ENCODE measurements at regions not wholly inside any gene's neighbourhood (a gene's known extent, or its start where the extent isn't known, plus 50 kb on each side); places are given as distances from the start of the nearest gene placed in this dataset.

GRCh38 chr17:73950593-73950914 is 252.9 kb upstream of the RPL38 start:
- no peak overlapping the region for H3K27ac ChIP-seq (ENCODE audit: low read depth, low read length)
- peak in 2 of 3 experiments; percentile 19 to 25; a peak in 2 of 6 replicates for TF ChIP-seq CTCF (IDR thresholded peaks at IDR 0.05 in 2 of 3, conservative IDR thresholded peaks at IDR 0.05 in 1 of 3; ENCODE audit: borderline replicate concordance in 1 of 3, insufficient read depth in 1 of 3, low read depth in 2 of 3, low read length in 2 of 3)
- TF ChIP-seq EGR1 (IDR thresholded peaks at IDR 0.05; ENCODE audit: low read depth): no peak
- no peak for TF ChIP-seq ZFX (IDR thresholded peaks at IDR 0.05)
- H3K9ac ChIP-seq (ENCODE audit: low read length): no peak overlapping the region
- BruUV-seq (replicated peaks): no TSS peak
- DNase-seq (ENCODE audit: low read depth, low spot score) (no peak), ATAC-seq (peak; percentile 79)
- no peaks in the 10 kb centered on the region for H3K4me1 ChIP-seq (ENCODE audit: control insufficient read depth in 1 of 2, insufficient read depth in 2 of 2, low read length in 2 of 2)
- H3K27me3 ChIP-seq (ENCODE audit: insufficient read depth, low read length): peaks cover 7% of the 10 kb centered on the region; the same call in 1 of the 2 replicates
- no peaks in the 10 kb centered on the region for H3K36me3 ChIP-seq (ENCODE audit: control insufficient read depth in 1 of 2, insufficient read depth in 2 of 2, low read length in 2 of 2)
- H3K9me2 ChIP-seq (ENCODE audit: insufficient read depth): no peaks in the 10 kb centered on the region
- no peak overlapping the region for H3K4me3 ChIP-seq (replicated peaks in 1 of 2; ENCODE audit: low read depth in 1 of 2, low read length in 2 of 2)
- peaks cover 0 to 6% of the 10 kb centered on the region in 2 experiments; a peak in 1 of 4 replicates for H3K9me3 ChIP-seq (ENCODE audit: control insufficient read depth in 1 of 2, insufficient read depth in 1 of 2, low read depth in 1 of 2, low read length in 2 of 2)
- ChIA-PET RAD21 (ENCODE audit: low non-redundant PET in 1 of 2, low total read pairs in 2 of 2, uncharacterized antibody in 2 of 2, unreplicated experiment in 2 of 2) (no interaction called here), CTCF (no interaction called here), POLR2A (no interaction called here)
- H3K79me2 ChIP-seq (ENCODE audit: insufficient read depth, low read length): no peaks in the 10 kb centered on the region
- intact Hi-C loops (cut with micrococcal nuclease): no loop called here
- no peak overlapping the region for H2AFZ ChIP-seq (ENCODE audit: low read depth, low read length, poor library complexity, severe bottlenecking)
- H3K4me2 ChIP-seq (ENCODE audit: low read length): no peak overlapping the region
- no peaks in the 10 kb centered on the region for H4K20me1 ChIP-seq (ENCODE audit: insufficient read depth)

- no peak for TF ChIP-seq POLR2AphosphoS5 (IDR thresholded peaks at IDR 0.05; ENCODE audit: low read depth, low read length)
- no peak for TF ChIP-seq EGR1 (IDR thresholded peaks at IDR 0.05; ENCODE audit: low read depth)
- TF ChIP-seq ATF3 (IDR thresholded peaks at IDR 0.05): no peak
- no peak for TF ChIP-seq ZBTB33 (IDR thresholded peaks at IDR 0.05; ENCODE audit: extremely low read depth, insufficient replicate concordance, low read length)
- TF ChIP-seq SP1 (IDR thresholded peaks at IDR 0.05; ENCODE audit: low read depth): no peak
- no peak for TF ChIP-seq JUND (IDR thresholded peaks at IDR 0.05)
- no peak for TF ChIP-seq POLR2A (IDR thresholded peaks at IDR 0.05; ENCODE audit: borderline replicate concordance, extremely low read depth, insufficient read depth, insufficient read length)
- no peak for TF ChIP-seq SIN3A (IDR thresholded peaks at IDR 0.05; ENCODE audit: low read depth)
- TF ChIP-seq SRF (IDR thresholded peaks at IDR 0.05; ENCODE audit: low read depth): no peak
- no peak for TF ChIP-seq REST (IDR thresholded peaks at IDR 0.05; ENCODE audit: low read depth)
- TF ChIP-seq ELF1 (IDR thresholded peaks at IDR 0.05; ENCODE audit: borderline replicate concordance, low read depth): no peak
- TF ChIP-seq TCF7L2 (IDR thresholded peaks at IDR 0.05; ENCODE audit: borderline replicate concordance, extremely low read depth, insufficient read depth, insufficient read length): no peak
- H4K20me1 ChIP-seq (ENCODE audit: insufficient read depth): no peaks in the 10 kb centered on the region
- CTCF ChIA-PET: no interaction called here
- no peaks in the 10 kb centered on the region for H3K9me2 ChIP-seq (ENCODE audit: insufficient read depth)
- POLR2A ChIA-PET: no interaction called here
- no peak overlapping the region for H2AFZ ChIP-seq (ENCODE audit: low read depth, low read length, poor library complexity, severe bottlenecking)
- H3K9me3 ChIP-seq (ENCODE audit: control insufficient read depth in 1 of 2, insufficient read depth in 1 of 2, low read depth in 1 of 2, low read length in 2 of 2): peaks cover 0 to 6% of the 10 kb centered on the region in 2 experiments; a peak in 1 of 4 replicates
- H3K4me2 ChIP-seq (ENCODE audit: low read length): no peak overlapping the region
- H3K4me3 ChIP-seq (replicated peaks in 1 of 2; ENCODE audit: low read depth in 1 of 2, low read length in 2 of 2): no peak overlapping the region
- no peaks in the 10 kb centered on the region for H3K79me2 ChIP-seq (ENCODE audit: insufficient read depth, low read length)
- no peaks in the 10 kb centered on the region for H3K4me1 ChIP-seq (ENCODE audit: control insufficient read depth in 1 of 2, insufficient read depth in 2 of 2, low read length in 2 of 2)
- H3K36me3 ChIP-seq (ENCODE audit: control insufficient read depth in 1 of 2, insufficient read depth in 2 of 2, low read length in 2 of 2): no peaks in the 10 kb centered on the region
- RAD21 ChIA-PET (ENCODE audit: low non-redundant PET in 1 of 2, low total read pairs in 2 of 2, uncharacterized antibody in 2 of 2, unreplicated experiment in 2 of 2): no interaction called here
- peaks cover 3% of the 10 kb centered on the region; the same call in 1 of the 2 replicates for H3K27me3 ChIP-seq (ENCODE audit: insufficient read depth, low read length)
- ATAC-seq: no peak
- H3K27ac ChIP-seq (ENCODE audit: low read depth, low read length): no peak overlapping the region
- no TSS peak for BruUV-seq (replicated peaks)
- DNase-seq (ENCODE audit: low read depth, low spot score): no peak
- intact Hi-C loops (cut with micrococcal nuclease): no loop called here
- no peak overlapping the region for H3K9ac ChIP-seq (ENCODE audit: low read length)
Measured at GRCh38 chr17:73952082-73952479, 251.4 kb upstream of the RPL38 start.

Measured in HCT116 (cell line).